OCI-LY1 (cell line): ENCODE measurements at regions not wholly inside any gene's neighbourhood (a gene's known extent, or its start where the extent isn't known, plus 50 kb on each side); places are given as distances from the start of the nearest gene placed in this dataset.

Experiments used
- CTCF ChIP-seq: fragments of 200-600 bp; sonication (generic), shearing (Covaris generic); IDR thresholded peaks from 2 replicates; pipeline ENCODE4 v1.5.1; 2017; ENCODE audit warnings: mild to moderate bottlenecking, antibody characterized with exemption, low read length, moderate library complexity, mixed read lengths
- EZH2 ChIP-seq: fragments of 200-600 bp; sonication (generic), shearing (Covaris generic); IDR thresholded peaks from 2 replicates; pipeline ENCODE4 v1.8.0; 2017; ENCODE audit warnings: borderline replicate concordance, mixed run types, mild to moderate bottlenecking, antibody characterized with exemption, low read length, moderate library complexity, mixed read lengths

GRCh38 chr2:4269885-4270284, 566.5 kb downstream of the DCDC2C start:
- TF ChIP-seq CTCF (no peak), EZH2 (no peak)
